HFF-Myc (cell line): ENCODE measurements at regions not wholly inside any gene's neighbourhood (a gene's known extent, or its start where the extent isn't known, plus 50 kb on each side); places are given as distances from the start of the nearest gene placed in this dataset.

Source experiments
- DNase-seq: peaks from one replicate; pipeline ENCODE4 v3.0.0-alpha.2; 2011; ENCODE audit warnings: low read depth; ENCODE audit errors: extremely low read depth
- H3K4me3 ChIP-seq: replicated peaks from 2 replicates; pipeline ENCODE4 v1.5.1; 2011; ENCODE audit warnings: low read depth, mild to moderate bottlenecking, control low read depth, low read length
- CTCF ChIP-seq: IDR thresholded peaks from 2 replicates; pipeline ENCODE4 v1.5.1; 2012; ENCODE audit warnings: mild to moderate bottlenecking, low read depth, low read length, control low read depth; ENCODE audit errors: missing control alignments

GRCh38 chr18:34280000-34280399, 55.3 kb upstream of the NOL4 start:
- no peak for TF ChIP-seq CTCF
- DNase-seq: no peak
- H3K4me3 ChIP-seq: no peak overlapping the region

- no peak for DNase-seq
- no peak for TF ChIP-seq CTCF
Observed at GRCh38 chr18:34280653-34281052, 55.9 kb upstream of the NOL4 start.

GRCh38 chr18:34281290-34281689, 56.6 kb upstream of the NOL4 start:
- TF ChIP-seq CTCF: no peak
- no peak for DNase-seq
- H3K4me3 ChIP-seq: no peak overlapping the region

More at GRCh38 chr18:34280653-34281052, 55.9 kb upstream of the NOL4 start:
- no peak overlapping the region for H3K4me3 ChIP-seq

GRCh38 chr18:34281722-34282121, 57.0 kb upstream of the NOL4 start:
- no peak overlapping the region for H3K4me3 ChIP-seq
- no peak for DNase-seq
- no peak for TF ChIP-seq CTCF

- H3K4me3 ChIP-seq: no peak overlapping the region
- TF ChIP-seq CTCF: no peak
- DNase-seq: no peak
Observed at GRCh38 chr18:34283506-34283905, 58.8 kb upstream of the NOL4 start.

- H3K4me3 ChIP-seq: no peak overlapping the region
- DNase-seq: no peak
- TF ChIP-seq CTCF: no peak
Observed at GRCh38 chr18:34287825-34288224, 63.1 kb upstream of the NOL4 start.

- no peak for TF ChIP-seq CTCF
- no peak overlapping the region for H3K4me3 ChIP-seq
- DNase-seq: no peak
Observed at GRCh38 chr18:34292594-34292993, 67.9 kb upstream of the NOL4 start.
